ENCODE measurements at regions not wholly inside any gene's neighbourhood (a gene's known extent, or its start where the extent isn't known, plus 50 kb on each side); places are given as distances from the start of the nearest gene placed in this dataset.

- H3K27ac Mint-ChIP-seq (ENCODE audit: unreplicated experiment) = no peak overlapping the region
- POLR2A ChIA-PET = interaction anchor here (0.7 kb wide), 1 partner anchor 273 kb away, joined by 4 read pairs; no protein-coding TSS in a partner anchor
- Histone ChIP-seq H3K4me1 (peaks cover 27% of the 10 kb centered on the region), H3K36me3 (ENCODE audit: control insufficient read depth, insufficient read depth, low read length) (no peaks in the 10 kb centered on the region), H3K4me3 (ENCODE audit: low read depth, low read length) (no peak overlapping the region), H3K9me3 (no peaks in the 10 kb centered on the region), H3K27me3 (replicated peaks; ENCODE audit: control insufficient read depth, insufficient read depth, low read length) (no peaks in the 10 kb centered on the region)
- peak; percentile 61 to 69 for TF ChIP-seq CTCF (IDR thresholded peaks at IDR 0.05; ENCODE audit: insufficient read depth in 1 of 2, low read depth in 1 of 2, low read length in 1 of 2, severe bottlenecking in 1 of 2, unreplicated experiment in 1 of 2)
- CTCF ChIA-PET = interaction anchor here (0.6 to 2.2 kb wide), 27 partner anchors 9 to 624 kb away, joined by 3 to 15 read pairs (median 3); no protein-coding TSS in a partner anchor
- no peak overlapping the region for H3K4me3 Mint-ChIP-seq (ENCODE audit: unreplicated experiment)
- no TSS peak for BruUV-seq (replicated peaks)
- intact Hi-C loops (cut with micrococcal nuclease; ENCODE audit: unreplicated experiment) = loop anchor here (1.0 kb wide), 2 partner anchors 142 to 218 kb away; no protein-coding TSS in a partner anchor
- H3K36me3 Mint-ChIP-seq (ENCODE audit: insufficient read depth, unreplicated experiment) = no peaks in the 10 kb centered on the region
- peaks cover 7% of the 10 kb centered on the region for H3K4me1 Mint-ChIP-seq (ENCODE audit: low read depth, unreplicated experiment)
- no peaks in the 10 kb centered on the region for H3K27me3 Mint-ChIP-seq (ENCODE audit: insufficient read depth, unreplicated experiment)
- no peak for DNase-seq
- no peaks in the 10 kb centered on the region for H3K9me3 Mint-ChIP-seq (ENCODE audit: unreplicated experiment)
Measured at GRCh38 chr11:116281173-116282160, 491.3 kb downstream of the BUD13 start.

GRCh38 chr11:116279511-116279910 lies 493.3 kb downstream of the BUD13 start:
- Histone ChIP-seq H3K4me3 (ENCODE audit: low read depth, low read length) (no peak overlapping the region), H3K27me3 (replicated peaks; ENCODE audit: control insufficient read depth, insufficient read depth, low read length) (no peaks in the 10 kb centered on the region), H3K9me3 (no peaks in the 10 kb centered on the region), H3K4me1 (peaks cover 27% of the 10 kb centered on the region), H3K36me3 (ENCODE audit: control insufficient read depth, insufficient read depth, low read length) (no peaks in the 10 kb centered on the region)
- BruUV-seq (replicated peaks) = no TSS peak
- H3K4me3 Mint-ChIP-seq (ENCODE audit: unreplicated experiment) = no peak overlapping the region
- no peak for DNase-seq
- ChIA-PET CTCF (interaction anchor here (1.2 kb wide), 1 partner anchor 144 kb away, joined by 7 read pairs; no protein-coding TSS in a partner anchor), POLR2A (no interaction called here)
- TF ChIP-seq CTCF (IDR thresholded peaks at IDR 0.05; ENCODE audit: insufficient read depth in 1 of 2, low read depth in 1 of 2, low read length in 1 of 2, severe bottlenecking in 1 of 2, unreplicated experiment in 1 of 2) = no peak
- H3K4me1 Mint-ChIP-seq (ENCODE audit: low read depth, unreplicated experiment) = peaks cover 18% of the 10 kb centered on the region
- intact Hi-C loops (cut with micrococcal nuclease; ENCODE audit: unreplicated experiment) = loop anchor here (5.0 to 10.0 kb wide), 5 partner anchors 225 to 1505 kb away; partner anchors contain the start of gene CADM1
- no peaks in the 10 kb centered on the region for H3K27me3 Mint-ChIP-seq (ENCODE audit: insufficient read depth, unreplicated experiment)
- no peaks in the 10 kb centered on the region for H3K9me3 Mint-ChIP-seq (ENCODE audit: unreplicated experiment)
- no peak overlapping the region for H3K27ac Mint-ChIP-seq (ENCODE audit: unreplicated experiment)
- no peaks in the 10 kb centered on the region for H3K36me3 Mint-ChIP-seq (ENCODE audit: insufficient read depth, unreplicated experiment)

GRCh38 chr11:116278076-116278475 lies 494.7 kb downstream of the BUD13 start:
- intact Hi-C loops (cut with micrococcal nuclease; ENCODE audit: unreplicated experiment) = loop anchor here (5.0 to 10.0 kb wide), 5 partner anchors 223 to 1503 kb away; partner anchors contain the start of gene CADM1
- H3K4me1 ChIP-seq = peaks cover 27% of the 10 kb centered on the region
- no peak overlapping the region for H3K27ac Mint-ChIP-seq (ENCODE audit: unreplicated experiment)
- CTCF ChIA-PET = no interaction called here
- no peaks in the 10 kb centered on the region for H3K27me3 Mint-ChIP-seq (ENCODE audit: insufficient read depth, unreplicated experiment)
- H3K9me3 Mint-ChIP-seq (ENCODE audit: unreplicated experiment) = no peaks in the 10 kb centered on the region
- H3K36me3 Mint-ChIP-seq (ENCODE audit: insufficient read depth, unreplicated experiment) = no peaks in the 10 kb centered on the region
- TF ChIP-seq CTCF (IDR thresholded peaks at IDR 0.05; ENCODE audit: insufficient read depth in 1 of 2, low read depth in 1 of 2, low read length in 1 of 2, severe bottlenecking in 1 of 2, unreplicated experiment in 1 of 2) = no peak
- no peaks in the 10 kb centered on the region for H3K36me3 ChIP-seq (ENCODE audit: control insufficient read depth, insufficient read depth, low read length)
- no peaks in the 10 kb centered on the region for H3K9me3 ChIP-seq
- DNase-seq = no peak
- no peak overlapping the region for H3K4me3 Mint-ChIP-seq (ENCODE audit: unreplicated experiment)
- H3K4me3 ChIP-seq (ENCODE audit: low read depth, low read length) = no peak overlapping the region
- no peaks in the 10 kb centered on the region for H3K27me3 ChIP-seq (replicated peaks; ENCODE audit: control insufficient read depth, insufficient read depth, low read length)
- no TSS peak for BruUV-seq (replicated peaks)
- POLR2A ChIA-PET = no interaction called here
- peaks cover 18% of the 10 kb centered on the region for H3K4me1 Mint-ChIP-seq (ENCODE audit: low read depth, unreplicated experiment)

All from Caco-2 (cell line).